C4-2B (cell line): ENCODE measurements at regions not wholly inside any gene's neighbourhood (a gene's known extent, or its start where the extent isn't known, plus 50 kb on each side); places are given as distances from the start of the nearest gene placed in this dataset.
A peak's percentile ranks its signal among the peaks of the same experiment; 100 is the strongest.
"Not testable (repeated sequence)": the region's sequence is repeated elsewhere in the genome, so short reads cannot be mapped to it uniquely, and the experiment has no call there.

ENCODE experiments used
- H3K27ac ChIP-seq: fragments of 450-650 bp; 2 replicates; pipeline ENCODE4 v1.5.1; 2017
- ZFX ChIP-seq: fragments of 450-650 bp; IDR thresholded peaks from 2 replicates; pipeline ENCODE4 v1.6.1; 2017
- TF ChIP-seq, protein P1 (sequence below): fragments of 450-650 bp; conservative IDR thresholded peaks from 2 replicates; pipeline ENCODE4 v1.5.1; 2017; ENCODE audit warnings: mild to moderate bottlenecking

GRCh38 chr6:28817808-28818145, 106.0 kb downstream of the TRIM27 start:
- TF ChIP-seq, protein P1, sequence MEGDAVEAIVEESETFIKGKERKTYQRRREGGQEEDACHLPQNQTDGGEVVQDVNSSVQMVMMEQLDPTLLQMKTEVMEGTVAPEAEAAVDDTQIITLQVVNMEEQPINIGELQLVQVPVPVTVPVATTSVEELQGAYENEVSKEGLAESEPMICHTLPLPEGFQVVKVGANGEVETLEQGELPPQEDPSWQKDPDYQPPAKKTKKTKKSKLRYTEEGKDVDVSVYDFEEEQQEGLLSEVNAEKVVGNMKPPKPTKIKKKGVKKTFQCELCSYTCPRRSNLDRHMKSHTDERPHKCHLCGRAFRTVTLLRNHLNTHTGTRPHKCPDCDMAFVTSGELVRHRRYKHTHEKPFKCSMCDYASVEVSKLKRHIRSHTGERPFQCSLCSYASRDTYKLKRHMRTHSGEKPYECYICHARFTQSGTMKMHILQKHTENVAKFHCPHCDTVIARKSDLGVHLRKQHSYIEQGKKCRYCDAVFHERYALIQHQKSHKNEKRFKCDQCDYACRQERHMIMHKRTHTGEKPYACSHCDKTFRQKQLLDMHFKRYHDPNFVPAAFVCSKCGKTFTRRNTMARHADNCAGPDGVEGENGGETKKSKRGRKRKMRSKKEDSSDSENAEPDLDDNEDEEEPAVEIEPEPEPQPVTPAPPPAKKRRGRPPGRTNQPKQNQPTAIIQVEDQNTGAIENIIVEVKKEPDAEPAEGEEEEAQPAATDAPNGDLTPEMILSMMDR, result no peak
- TF ChIP-seq ZFX, result no peak
- no peak overlapping the region for H3K27ac ChIP-seq

- TF ChIP-seq ZFX, result no peak
- TF ChIP-seq, protein P1, result no peak
- H3K27ac ChIP-seq, result no peak overlapping the region
These were observed 98.7 kb downstream of the TRIM27 start for GRCh38 chr6:28824793-28825731.

DNA sequence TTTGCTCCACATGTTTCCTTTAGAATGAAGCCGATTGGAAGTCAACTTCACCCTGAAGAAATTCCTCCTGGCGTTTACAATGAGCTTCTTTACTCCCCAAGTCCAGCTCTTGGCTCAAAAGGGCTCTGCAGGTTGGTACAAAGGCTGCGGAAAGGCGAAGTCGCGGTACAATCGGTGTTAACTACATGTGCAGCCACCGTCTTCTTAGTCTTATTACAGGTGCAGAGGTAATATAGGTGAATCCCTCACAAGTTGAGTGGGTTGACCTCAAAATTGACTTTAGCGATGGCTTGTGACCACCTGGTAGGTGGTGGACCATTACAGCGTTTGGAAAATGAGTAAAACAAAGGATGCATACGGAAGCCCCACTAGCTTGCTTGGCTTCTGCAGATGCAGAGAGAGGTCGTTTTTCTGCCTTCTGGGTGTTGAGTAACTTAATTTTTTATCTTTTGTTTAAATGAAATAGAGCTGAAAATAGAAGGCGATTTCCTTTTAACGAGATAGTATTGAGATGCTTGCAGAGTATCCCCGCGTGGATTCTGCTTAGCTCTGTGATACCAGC, 98.0 kb downstream of the TRIM27 start:
- TF ChIP-seq, protein P1, result no peak
- TF ChIP-seq ZFX, result no peak
- no peak overlapping the region for H3K27ac ChIP-seq

GRCh38 chr6:28831683-28832082, 92.1 kb downstream of the TRIM27 start:
- H3K27ac ChIP-seq, result not testable (repeated sequence)

GRCh38 chr6:28836703-28837102, 87.1 kb downstream of the TRIM27 start:
- not testable (repeated sequence) for H3K27ac ChIP-seq

GRCh38 chr6:28838289-28838633, 85.5 kb downstream of the TRIM27 start:
- no peak for TF ChIP-seq ZFX
- TF ChIP-seq, protein P1, result no peak
- H3K27ac ChIP-seq, result peak overlapping the region; percentile 66

DNA sequence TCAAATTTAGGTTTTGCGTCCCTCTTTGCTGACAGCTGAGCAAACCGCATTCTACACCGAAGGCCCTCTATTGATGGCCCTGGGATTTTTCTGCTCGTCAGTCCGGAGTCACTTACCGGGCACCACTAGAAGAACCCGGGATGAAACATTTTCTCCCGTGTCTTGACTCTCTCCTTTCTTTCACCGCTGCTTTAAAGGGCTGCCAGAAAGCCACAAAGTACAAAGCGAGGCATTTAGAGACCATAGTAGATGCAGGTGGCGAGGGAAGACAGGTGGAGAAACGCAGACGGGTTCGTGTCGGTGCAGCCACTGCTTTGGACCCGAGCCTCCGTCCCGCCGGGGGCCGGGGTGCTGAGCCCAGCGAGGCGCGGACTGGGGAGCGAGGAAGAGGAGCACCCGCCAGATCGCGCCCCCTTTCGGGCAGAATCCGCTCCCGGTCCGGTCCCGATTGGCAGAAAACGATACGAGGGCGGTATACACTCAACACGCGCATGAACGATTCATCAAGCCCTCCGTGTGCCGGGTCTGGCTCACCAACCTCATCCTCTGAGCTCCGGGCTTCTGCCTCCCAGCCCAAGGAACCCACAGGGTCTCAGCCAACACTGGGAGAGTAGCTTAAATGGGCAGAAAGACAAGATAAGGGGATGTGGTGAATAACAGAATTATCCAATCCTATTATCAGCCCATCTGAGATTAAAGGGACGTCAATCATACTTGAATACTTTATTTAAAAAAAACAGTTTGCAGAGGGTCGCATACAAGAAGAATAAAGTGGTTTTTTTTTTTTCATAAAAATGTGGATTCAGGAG, 84.9 kb downstream of the TRIM27 start:
- peak overlapping the region; percentile 66 for H3K27ac ChIP-seq
- TF ChIP-seq, protein P1, result peak; percentile 88
- TF ChIP-seq ZFX, result no peak

DNA sequence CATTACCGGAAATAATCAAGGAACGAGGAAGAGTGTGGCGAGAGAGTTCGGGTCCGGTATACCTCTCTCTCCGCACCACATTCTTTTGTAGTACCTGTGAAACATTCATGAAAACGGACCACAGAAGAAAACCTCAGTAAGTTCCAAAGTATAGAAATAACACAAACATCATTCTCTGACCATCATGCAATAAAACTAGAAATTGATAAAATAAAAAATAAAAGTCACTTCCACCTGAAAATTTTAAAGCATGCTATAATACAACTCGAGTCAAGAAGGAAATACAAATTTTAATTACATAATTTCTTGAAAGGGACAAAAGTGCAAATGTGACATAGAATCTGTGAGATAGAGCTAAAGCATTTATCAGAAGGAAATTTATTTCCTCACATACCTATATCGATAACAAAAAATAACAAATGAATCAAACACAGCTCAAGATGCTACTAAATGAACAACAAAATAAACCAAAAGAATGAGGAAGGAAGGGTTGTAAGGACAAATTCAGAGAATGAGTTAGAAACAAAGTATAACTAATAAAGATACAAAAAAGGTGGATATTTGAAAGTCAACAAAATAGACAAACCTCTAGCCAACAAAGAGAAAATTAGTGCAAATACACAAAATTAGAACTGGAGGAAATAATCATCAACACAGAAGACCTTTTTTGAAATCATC, 84.2 kb downstream of the TRIM27 start:
- H3K27ac ChIP-seq, result no peak overlapping the region
- TF ChIP-seq ZFX, result no peak
- TF ChIP-seq, protein P1, result no peak
